ENCODE measurements at regions not wholly inside any gene's neighbourhood (a gene's known extent, or its start where the extent isn't known, plus 50 kb on each side); places are given as distances from the start of the nearest gene placed in this dataset.

DNA sequence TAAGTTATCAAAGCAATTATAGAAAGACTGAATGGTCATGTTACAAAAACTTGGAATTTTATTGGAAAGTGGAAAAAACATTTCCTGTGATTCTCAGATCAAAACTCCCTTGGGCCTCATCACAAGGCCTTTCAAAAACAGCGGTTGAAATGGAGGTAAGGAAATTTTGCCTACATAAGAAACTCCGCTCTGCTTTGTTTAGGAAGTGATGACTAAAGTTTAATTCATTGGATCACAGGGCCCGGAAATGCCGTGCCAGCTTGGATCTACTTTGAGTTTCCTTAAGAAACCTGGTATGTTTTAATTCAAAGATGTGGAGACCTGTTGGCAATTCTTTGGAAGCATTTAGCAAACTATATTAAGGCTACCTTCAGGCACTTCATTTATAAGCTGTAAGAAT is 143.9 kb upstream of the MME start:
- TF ChIP-seq, protein P1, sequence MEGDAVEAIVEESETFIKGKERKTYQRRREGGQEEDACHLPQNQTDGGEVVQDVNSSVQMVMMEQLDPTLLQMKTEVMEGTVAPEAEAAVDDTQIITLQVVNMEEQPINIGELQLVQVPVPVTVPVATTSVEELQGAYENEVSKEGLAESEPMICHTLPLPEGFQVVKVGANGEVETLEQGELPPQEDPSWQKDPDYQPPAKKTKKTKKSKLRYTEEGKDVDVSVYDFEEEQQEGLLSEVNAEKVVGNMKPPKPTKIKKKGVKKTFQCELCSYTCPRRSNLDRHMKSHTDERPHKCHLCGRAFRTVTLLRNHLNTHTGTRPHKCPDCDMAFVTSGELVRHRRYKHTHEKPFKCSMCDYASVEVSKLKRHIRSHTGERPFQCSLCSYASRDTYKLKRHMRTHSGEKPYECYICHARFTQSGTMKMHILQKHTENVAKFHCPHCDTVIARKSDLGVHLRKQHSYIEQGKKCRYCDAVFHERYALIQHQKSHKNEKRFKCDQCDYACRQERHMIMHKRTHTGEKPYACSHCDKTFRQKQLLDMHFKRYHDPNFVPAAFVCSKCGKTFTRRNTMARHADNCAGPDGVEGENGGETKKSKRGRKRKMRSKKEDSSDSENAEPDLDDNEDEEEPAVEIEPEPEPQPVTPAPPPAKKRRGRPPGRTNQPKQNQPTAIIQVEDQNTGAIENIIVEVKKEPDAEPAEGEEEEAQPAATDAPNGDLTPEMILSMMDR (IDR thresholded peaks at IDR 0.05): no peak
- TF ChIP-seq EZH2 (IDR thresholded peaks at IDR 0.05; ENCODE audit: borderline replicate concordance, insufficient read depth, low read depth, low read length, poor library complexity, severe bottlenecking): no peak

All from B cell (primary cell).